NB4 (cell line): ENCODE measurements at regions not wholly inside any gene's neighbourhood (a gene's known extent, or its start where the extent isn't known, plus 50 kb on each side); places are given as distances from the start of the nearest gene placed in this dataset.

Experiments used
- DNase-seq: peaks from one replicate; pipeline ENCODE4 v3.0.0; 2010; ENCODE audit warnings: low read depth
- H3K4me3 ChIP-seq: one replicate; pipeline ENCODE4 v1.5.1; 2011; ENCODE audit warnings: mild to moderate bottlenecking, low read depth, low read length, moderate library complexity
- CTCF ChIP-seq: IDR thresholded peaks from one replicate; pipeline ENCODE4 v1.5.1; 2012; ENCODE audit warnings: low read depth, low read length
- MAX ChIP-seq: IDR thresholded peaks from 2 replicates; pipeline ENCODE4 v1.6.1; 2011; ENCODE audit warnings: low read depth, low read length
- MYC ChIP-seq: IDR thresholded peaks from 2 replicates; pipeline ENCODE4 v1.6.1; 2011; ENCODE audit warnings: low read depth, low read length
- POLR2A ChIP-seq: IDR thresholded peaks from 2 replicates; pipeline ENCODE4 v1.6.1; 2011; ENCODE audit warnings: mild to moderate bottlenecking; ENCODE audit not compliant: insufficient read length; ENCODE audit errors: extremely low read depth

- H3K4me3 ChIP-seq, result no peak overlapping the region
- DNase-seq, result no peak
- TF ChIP-seq MAX (no peak), MYC (no peak), CTCF (no peak), POLR2A (no peak)
Observed at GRCh38 chr1:68615312-68615711, 118.4 kb upstream of the DEPDC1 start.

- DNase-seq, result no peak
- no peak for TF ChIP-seq POLR2A
- TF ChIP-seq MAX, result no peak
- TF ChIP-seq CTCF, result no peak
- TF ChIP-seq MYC, result no peak
- no peak overlapping the region for H3K4me3 ChIP-seq
Observed at GRCh38 chr1:68617942-68618341, 121.1 kb upstream of the DEPDC1 start.

GRCh38 chr1:68620571-68620970, 123.7 kb upstream of the DEPDC1 start:
- TF ChIP-seq MYC (no peak), MAX (no peak), CTCF (no peak), POLR2A (no peak)
- no peak for DNase-seq
- no peak overlapping the region for H3K4me3 ChIP-seq

- no peak for TF ChIP-seq CTCF
- TF ChIP-seq MYC, result no peak
- TF ChIP-seq MAX, result no peak
- TF ChIP-seq POLR2A, result no peak
- H3K4me3 ChIP-seq, result no peak overlapping the region
- no peak for DNase-seq
Observed at GRCh38 chr1:68623700-68624099, 126.8 kb upstream of the DEPDC1 start.

GRCh38 chr1:68624233-68624632, 127.4 kb upstream of the DEPDC1 start:
- TF ChIP-seq MYC (no peak), CTCF (no peak), POLR2A (no peak), MAX (no peak)
- no peak overlapping the region for H3K4me3 ChIP-seq
- no peak for DNase-seq

GRCh38 chr1:68625624-68626023, 128.7 kb upstream of the DEPDC1 start:
- no peak overlapping the region for H3K4me3 ChIP-seq
- no peak for DNase-seq
- TF ChIP-seq MYC (no peak), MAX (no peak), CTCF (no peak)
